ENCODE measurements at regions not wholly inside any gene's neighbourhood (a gene's known extent, or its start where the extent isn't known, plus 50 kb on each side); places are given as distances from the start of the nearest gene placed in this dataset.

GRCh38 chr1:60225486-60225885 is 151.9 kb upstream of the C1orf87 start:
- TF ChIP-seq, protein P1, sequence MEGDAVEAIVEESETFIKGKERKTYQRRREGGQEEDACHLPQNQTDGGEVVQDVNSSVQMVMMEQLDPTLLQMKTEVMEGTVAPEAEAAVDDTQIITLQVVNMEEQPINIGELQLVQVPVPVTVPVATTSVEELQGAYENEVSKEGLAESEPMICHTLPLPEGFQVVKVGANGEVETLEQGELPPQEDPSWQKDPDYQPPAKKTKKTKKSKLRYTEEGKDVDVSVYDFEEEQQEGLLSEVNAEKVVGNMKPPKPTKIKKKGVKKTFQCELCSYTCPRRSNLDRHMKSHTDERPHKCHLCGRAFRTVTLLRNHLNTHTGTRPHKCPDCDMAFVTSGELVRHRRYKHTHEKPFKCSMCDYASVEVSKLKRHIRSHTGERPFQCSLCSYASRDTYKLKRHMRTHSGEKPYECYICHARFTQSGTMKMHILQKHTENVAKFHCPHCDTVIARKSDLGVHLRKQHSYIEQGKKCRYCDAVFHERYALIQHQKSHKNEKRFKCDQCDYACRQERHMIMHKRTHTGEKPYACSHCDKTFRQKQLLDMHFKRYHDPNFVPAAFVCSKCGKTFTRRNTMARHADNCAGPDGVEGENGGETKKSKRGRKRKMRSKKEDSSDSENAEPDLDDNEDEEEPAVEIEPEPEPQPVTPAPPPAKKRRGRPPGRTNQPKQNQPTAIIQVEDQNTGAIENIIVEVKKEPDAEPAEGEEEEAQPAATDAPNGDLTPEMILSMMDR (IDR thresholded peaks at IDR 0.05; ENCODE audit: low read depth, low read length, missing control alignments) = no peak
- no peak overlapping the region for H3K4me3 ChIP-seq (replicated peaks; ENCODE audit: low read depth, low read length)
- no peak for DNase-seq (ENCODE audit: extremely low read depth, low read depth)

DNA sequence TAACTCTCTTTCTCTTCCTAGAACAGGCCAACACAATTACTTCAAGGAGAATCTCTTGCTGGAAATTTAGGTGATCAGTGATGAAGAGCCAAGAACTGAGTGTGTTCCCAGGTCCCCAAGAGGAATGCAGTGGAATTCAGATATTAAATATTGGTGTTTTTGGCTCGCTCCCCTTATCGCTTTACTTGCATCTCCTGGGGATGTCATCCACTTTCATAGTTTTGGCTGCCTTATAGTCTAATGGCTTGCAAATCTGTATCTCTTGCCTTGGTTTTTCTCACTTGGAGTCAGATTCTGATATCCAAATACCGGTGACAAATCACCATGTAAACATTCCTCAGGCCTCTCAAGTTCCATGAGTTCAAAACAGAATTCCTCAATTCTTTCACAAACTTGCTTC is 151.0 kb upstream of the C1orf87 start:
- TF ChIP-seq, protein P1 (IDR thresholded peaks at IDR 0.05; ENCODE audit: low read depth, low read length, missing control alignments) = no peak
- no peak for DNase-seq (ENCODE audit: extremely low read depth, low read depth)
- H3K4me3 ChIP-seq (replicated peaks; ENCODE audit: low read depth, low read length) = no peak overlapping the region

- TF ChIP-seq, protein P1 (IDR thresholded peaks at IDR 0.05; ENCODE audit: low read depth, low read length, missing control alignments) = no peak
- no peak for DNase-seq (ENCODE audit: extremely low read depth, low read depth)
- no peak overlapping the region for H3K4me3 ChIP-seq (replicated peaks; ENCODE audit: low read depth, low read length)
Observed at GRCh38 chr1:60223158-60223557, 149.6 kb upstream of the C1orf87 start.

DNA sequence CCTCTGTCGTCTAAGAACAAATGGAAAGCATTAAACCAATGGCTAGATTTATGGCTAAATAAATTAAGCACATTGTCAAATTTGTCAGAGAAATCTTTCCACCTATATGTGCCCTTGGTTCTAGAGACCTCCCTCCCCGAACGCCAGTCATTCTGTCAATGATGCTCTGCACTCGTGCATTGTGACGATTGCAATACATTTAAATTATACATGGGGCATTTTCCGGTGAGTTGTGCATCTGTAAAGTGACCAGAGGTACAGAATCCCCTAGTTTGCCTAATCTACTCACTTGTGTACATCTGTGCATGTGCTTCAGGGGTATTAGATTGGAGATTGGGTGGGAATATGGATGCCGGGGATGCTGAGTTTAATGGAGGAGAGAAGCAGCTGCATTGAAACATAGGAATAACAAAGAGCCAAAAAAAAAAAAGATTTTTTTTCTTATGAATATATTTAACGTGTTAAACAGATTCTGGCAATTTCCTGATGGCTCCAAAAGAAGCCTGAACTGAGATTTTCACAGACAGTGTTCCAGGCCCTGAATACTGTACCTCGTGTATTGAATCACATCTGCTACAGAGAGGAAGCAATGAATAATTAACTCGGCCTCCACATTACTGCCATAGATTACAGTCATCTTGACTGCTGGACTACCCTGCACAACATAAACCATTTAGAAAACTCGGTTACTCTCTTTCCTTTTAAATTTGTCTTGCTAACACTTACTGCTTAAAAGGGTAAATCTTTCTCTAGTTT is 149.0 kb upstream of the C1orf87 start:
- DNase-seq (ENCODE audit: extremely low read depth, low read depth) = no peak
- TF ChIP-seq, protein P1 (IDR thresholded peaks at IDR 0.05; ENCODE audit: low read depth, low read length, missing control alignments) = no peak
- H3K4me3 ChIP-seq (replicated peaks; ENCODE audit: low read depth, low read length) = no peak overlapping the region

- TF ChIP-seq, protein P1 (IDR thresholded peaks at IDR 0.05; ENCODE audit: low read depth, low read length, missing control alignments) = no peak
- H3K4me3 ChIP-seq (replicated peaks; ENCODE audit: low read depth, low read length) = no peak overlapping the region
- no peak for DNase-seq (ENCODE audit: extremely low read depth, low read depth)
Observed at GRCh38 chr1:60213253-60213652, 139.7 kb upstream of the C1orf87 start.

GRCh38 chr1:60196026-60196425 is 122.5 kb upstream of the C1orf87 start:
- TF ChIP-seq, protein P1 (IDR thresholded peaks at IDR 0.05; ENCODE audit: low read depth, low read length, missing control alignments) = no peak
- no peak for DNase-seq (ENCODE audit: extremely low read depth, low read depth)
- no peak overlapping the region for H3K4me3 ChIP-seq (replicated peaks; ENCODE audit: low read depth, low read length)

GRCh38 chr1:60185684-60186083 is 112.1 kb upstream of the C1orf87 start:
- DNase-seq (ENCODE audit: extremely low read depth, low read depth) = no peak
- TF ChIP-seq, protein P1 (IDR thresholded peaks at IDR 0.05; ENCODE audit: low read depth, low read length, missing control alignments) = no peak
- no peak overlapping the region for H3K4me3 ChIP-seq (replicated peaks; ENCODE audit: low read depth, low read length)

All from HFF-Myc (cell line).